Tibial nerve (tissue), 4 donors: ENCODE measurements at regions not wholly inside any gene's neighbourhood (a gene's known extent, or its start where the extent isn't known, plus 50 kb on each side); places are given as distances from the start of the nearest gene placed in this dataset.

Source experiments
- DNase-seq, 2 donors: peaks; one replicate each; pipeline ENCODE4 v3.0.0-alpha.2; 2019; ENCODE audit warnings: low spot score in 2 of 2
- H3K27ac ChIP-seq, 4 donors: fragments of 200-600 bp; sonication (generic) in 3 of 4; one replicate each; pipeline ENCODE4 v1.5.1; 2017 to 2019; ENCODE audit warnings: mild to moderate bottlenecking in 1 of 4
- H3K27me3 ChIP-seq, 2 donors: fragments of 200-600 bp; sonication (generic) in 1 of 2; one replicate each; pipeline versions ENCODE4 v1.5.1 to v1.6.0; 2017 to 2019
- H3K36me3 ChIP-seq, 3 donors: fragments of 200-600 bp; sonication (generic); one replicate each; pipeline ENCODE4 v1.5.1; 2018 to 2019
- H3K4me1 ChIP-seq, 4 donors: fragments of 200-600 bp; sonication (generic) in 3 of 4; one replicate each; pipeline ENCODE4 v1.5.1; 2017 to 2019
- H3K4me3 ChIP-seq, 4 donors: fragments of 200-600 bp; sonication (generic) in 3 of 4; one replicate each; pipeline ENCODE4 v1.5.1; 2017 to 2019; ENCODE audit warnings: mild to moderate bottlenecking in 1 of 4, moderate library complexity in 1 of 4
- H3K9me3 ChIP-seq, 4 donors: fragments of 200-600 bp; sonication (generic) in 3 of 4; one replicate each; pipeline ENCODE4 v1.5.1; 2017 to 2019
- CTCF ChIP-seq, 5 experiments: fragments of 200-600 bp in 3 of 5; fragments of 450-650 bp in 2 of 5; sonication (generic) in 3 of 5; IDR thresholded peaks; one replicate each; pipeline ENCODE4 v1.5.1; 2016 to 2019; ENCODE audit warnings: antibody characterized with exemption in 5 of 5, mild to moderate bottlenecking in 3 of 5, moderate library complexity in 2 of 5
- EP300 ChIP-seq, 2 donors: sonication (generic); formaldehyde crosslinking; IDR thresholded peaks; one replicate each; pipeline ENCODE4 v1.6.1; 2017; ENCODE audit warnings: antibody characterized with exemption in 2 of 2, mild to moderate bottlenecking in 1 of 2
- POLR2A ChIP-seq, 2 donors: fragments of 450-650 bp; IDR thresholded peaks; one replicate each; pipeline ENCODE4 v1.6.1; 2017; ENCODE audit warnings: antibody characterized with exemption in 2 of 2, mild to moderate bottlenecking in 2 of 2, moderate library complexity in 2 of 2
- WGBS, 2 donors: methylation state at CpG; one replicate each; pipeline ENCODE4 v1.1.5; 2018; 5-methylcytosine and 5-hydroxymethylcytosine counted together

GRCh38 chr5:105952875-105953274, 1717.9 kb downstream of the EFNA5 start:
- DNase-seq: no peak
- H3K36me3 ChIP-seq: no peaks in the 10 kb centered on the region
- H3K9me3 ChIP-seq: no peaks in the 10 kb centered on the region
- WGBS, 2 donors: 63 to 66% methylated on average over 3 of the region's 3 CpGs
- H3K4me3 ChIP-seq: no peak overlapping the region
- TF ChIP-seq EP300 (IDR thresholded peaks at IDR 0.05) (no peak), CTCF (IDR thresholded peaks at IDR 0.05) (no peak), POLR2A (IDR thresholded peaks at IDR 0.05) (no peak)
- H3K27ac ChIP-seq: no peak overlapping the region
- no peaks in the 10 kb centered on the region for H3K27me3 ChIP-seq
- no peaks in the 10 kb centered on the region for H3K4me1 ChIP-seq

GRCh38 chr5:105947461-105947860, 1723.3 kb downstream of the EFNA5 start:
- 74 to 84% methylated on average over 2 of the region's 2 CpGs for WGBS, 2 donors
- H3K9me3 ChIP-seq: no peaks in the 10 kb centered on the region
- TF ChIP-seq CTCF (IDR thresholded peaks at IDR 0.05) (no peak), POLR2A (IDR thresholded peaks at IDR 0.05) (no peak), EP300 (IDR thresholded peaks at IDR 0.05) (no peak)
- H3K27me3 ChIP-seq: no peaks in the 10 kb centered on the region
- no peak overlapping the region for H3K4me3 ChIP-seq
- DNase-seq: no peak
- no peak overlapping the region for H3K27ac ChIP-seq
- H3K4me1 ChIP-seq: no peaks in the 10 kb centered on the region
- H3K36me3 ChIP-seq: no peaks in the 10 kb centered on the region

- no peak for TF ChIP-seq CTCF (IDR thresholded peaks at IDR 0.05)
- no peak for TF ChIP-seq EP300 (IDR thresholded peaks at IDR 0.05)
- no peak for TF ChIP-seq POLR2A (IDR thresholded peaks at IDR 0.05)
- H3K36me3 ChIP-seq: no peaks in the 10 kb centered on the region
- DNase-seq: no peak
- no peaks in the 10 kb centered on the region for H3K9me3 ChIP-seq
- WGBS, 2 donors: 83 to 90% methylated on average over 4 of the region's 4 CpGs
- no peak overlapping the region for H3K27ac ChIP-seq
- H3K4me1 ChIP-seq: no peaks in the 10 kb centered on the region
- no peak overlapping the region for H3K4me3 ChIP-seq
- H3K27me3 ChIP-seq: no peaks in the 10 kb centered on the region
Measured at GRCh38 chr5:105945203-105945972, 1725.3 kb downstream of the EFNA5 start.

- TF ChIP-seq EP300 (IDR thresholded peaks at IDR 0.05) (no peak), CTCF (IDR thresholded peaks at IDR 0.05) (no peak), POLR2A (IDR thresholded peaks at IDR 0.05) (no peak)
- H3K27ac ChIP-seq: no peak overlapping the region
- no peaks in the 10 kb centered on the region for H3K27me3 ChIP-seq
- no peaks in the 10 kb centered on the region for H3K36me3 ChIP-seq
- H3K4me3 ChIP-seq: no peak overlapping the region
- peaks cover 0 to 17% (median 0%) of the 10 kb centered on the region in 4 donors for H3K9me3 ChIP-seq
- DNase-seq: no peak
- no peaks in the 10 kb centered on the region for H3K4me1 ChIP-seq
Measured at GRCh38 chr5:105940181-105940580, 1730.6 kb downstream of the EFNA5 start.

GRCh38 chr5:105934171-105934570, 1736.6 kb downstream of the EFNA5 start:
- TF ChIP-seq EP300 (IDR thresholded peaks at IDR 0.05): no peak
- no peak for TF ChIP-seq POLR2A (IDR thresholded peaks at IDR 0.05)
- TF ChIP-seq CTCF (IDR thresholded peaks at IDR 0.05): no peak
- H3K27ac ChIP-seq: no peak overlapping the region
- DNase-seq: no peak
- H3K27me3 ChIP-seq: no peaks in the 10 kb centered on the region
- H3K4me3 ChIP-seq: no peak overlapping the region
- no peaks in the 10 kb centered on the region for H3K36me3 ChIP-seq
- peaks cover 0 to 10% (median 0%) of the 10 kb centered on the region in 4 donors for H3K4me1 ChIP-seq
- peaks cover 0 to 17% (median 0%) of the 10 kb centered on the region in 4 donors for H3K9me3 ChIP-seq
